ENCODE measurements at regions not wholly inside any gene's neighbourhood (a gene's known extent, or its start where the extent isn't known, plus 50 kb on each side); places are given as distances from the start of the nearest gene placed in this dataset.

- no peak for DNase-seq (ENCODE audit: low spot score)
Measured at GRCh38 chr4:151939670-151940069, 178.9 kb upstream of the GATB start.

- no peak for DNase-seq (ENCODE audit: low spot score)
Measured at GRCh38 chr4:151935411-151935810, 174.6 kb upstream of the GATB start.

GRCh38 chr4:151934766-151935165, 174.0 kb upstream of the GATB start:
- DNase-seq (ENCODE audit: low spot score): no peak

GRCh38 chr4:151933122-151933827, 172.5 kb upstream of the GATB start:
- DNase-seq (ENCODE audit: low spot score): no peak

DNA sequence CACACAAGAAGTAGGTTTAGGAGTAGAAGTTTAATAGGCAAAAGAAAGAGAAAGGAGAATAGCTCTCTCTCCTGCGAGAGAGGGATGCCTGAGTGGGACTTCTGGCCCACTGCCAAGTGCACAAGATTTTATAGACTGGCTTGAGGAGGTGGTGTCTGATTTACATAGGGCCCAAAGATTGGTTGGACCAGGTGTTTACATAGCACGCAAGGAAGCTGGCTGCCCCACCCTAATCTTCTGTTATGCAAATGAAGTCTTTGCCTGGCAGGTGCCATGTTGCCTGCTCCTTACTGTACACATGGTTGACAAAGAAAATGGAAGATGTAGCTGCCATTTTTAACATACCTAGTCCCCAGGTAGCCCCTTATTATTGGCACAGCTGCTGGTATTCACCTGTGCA, 170.8 kb upstream of the GATB start:
- DNase-seq (ENCODE audit: low spot score): no peak

DNA sequence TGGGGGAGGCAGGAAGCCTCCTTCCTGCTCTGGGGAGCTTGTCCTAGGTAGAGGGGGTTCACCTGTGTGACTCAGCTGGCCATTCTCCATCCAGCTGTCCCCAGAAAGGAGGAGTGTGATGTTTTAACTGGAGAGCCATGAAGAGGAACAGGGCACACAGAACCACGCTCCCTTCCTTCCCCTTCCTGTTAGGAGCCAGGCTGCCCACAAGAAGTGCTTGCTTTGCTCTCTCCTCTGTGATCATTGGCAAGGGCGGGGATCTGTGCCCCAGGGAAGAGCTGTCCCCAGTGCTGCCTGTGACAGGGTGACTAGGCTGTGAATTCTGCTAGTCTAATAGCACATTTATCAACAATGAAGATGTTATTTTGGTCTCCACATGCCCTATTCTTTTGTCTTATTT, 169.6 kb upstream of the GATB start:
- DNase-seq (ENCODE audit: low spot score): no peak

GRCh38 chr4:151928112-151928511, 167.3 kb upstream of the GATB start:
- no peak for DNase-seq (ENCODE audit: low spot score)

DNA sequence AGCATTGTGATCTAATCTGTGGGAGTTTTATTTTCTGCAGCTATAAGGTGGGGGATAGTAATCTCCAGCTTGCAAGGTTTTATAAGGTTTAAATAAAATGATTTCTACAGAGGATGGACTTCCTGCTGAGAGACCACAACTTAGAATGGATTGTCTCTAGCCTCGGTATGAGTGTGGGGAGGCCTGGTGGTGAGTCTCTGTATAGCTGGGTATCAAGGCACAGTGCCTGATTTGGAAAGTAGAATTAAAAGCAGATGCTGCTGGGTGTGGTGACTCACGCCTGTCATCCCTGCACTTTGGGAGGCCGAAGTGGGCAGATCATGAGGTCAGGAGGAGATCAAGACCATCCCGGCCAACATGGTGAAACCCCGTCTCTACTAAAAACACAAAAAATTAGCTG, 162.0 kb upstream of the GATB start:
- DNase-seq (ENCODE audit: low spot score): no peak

- no peak for DNase-seq (ENCODE audit: low spot score)
Measured at GRCh38 chr4:151922306-151922705, 161.5 kb upstream of the GATB start.

- DNase-seq (ENCODE audit: low spot score): no peak
Measured at GRCh38 chr4:151921811-151922210, 161.0 kb upstream of the GATB start.

DNA sequence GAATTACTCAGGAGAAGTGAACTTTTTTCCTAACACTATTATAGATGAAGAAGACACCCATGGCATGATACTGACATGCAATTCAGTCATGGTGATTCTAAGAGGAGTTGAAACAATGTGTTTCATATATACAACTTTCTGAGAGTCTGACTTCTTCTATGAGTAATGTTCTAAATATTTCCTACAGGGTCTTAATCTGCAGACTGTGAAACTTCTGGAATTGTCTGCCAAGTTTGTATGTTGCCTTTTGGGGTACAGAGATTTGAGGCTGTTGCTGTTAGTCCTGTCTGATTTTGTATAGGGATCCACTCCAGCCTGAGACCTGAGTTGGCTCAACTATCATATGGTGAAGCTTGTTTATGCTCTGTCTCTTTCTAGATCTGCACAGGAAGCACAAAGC, 160.6 kb upstream of the GATB start:
- DNase-seq (ENCODE audit: low spot score): no peak

DNA sequence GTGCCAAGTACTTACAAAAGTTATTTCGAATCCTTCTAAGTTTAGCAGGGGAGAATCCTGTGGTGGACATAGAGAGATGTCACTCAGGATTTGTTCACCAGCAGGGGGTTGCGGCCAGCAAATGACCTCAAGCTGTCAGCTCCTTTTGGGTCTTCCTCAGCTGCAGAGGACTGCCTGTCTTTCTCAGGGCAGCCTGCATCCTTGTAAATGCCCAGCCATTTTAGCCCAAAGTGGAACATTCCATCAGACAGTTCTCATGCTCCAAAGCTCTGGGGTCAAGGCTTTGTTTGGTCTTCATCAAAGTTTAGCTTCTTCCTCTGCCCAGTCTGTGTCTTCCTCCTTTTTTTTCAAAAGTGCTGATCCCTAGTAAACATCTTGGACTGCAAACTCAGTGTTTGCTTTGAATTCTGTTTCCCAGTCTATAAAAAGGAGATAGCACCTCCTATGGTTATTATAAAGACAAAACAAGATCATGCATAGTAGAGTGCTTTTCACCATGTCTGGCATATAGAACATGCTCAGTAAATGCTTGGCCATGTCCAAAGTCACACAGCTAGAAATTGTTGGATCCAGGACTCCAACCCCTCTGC, 156.4 kb upstream of the GATB start:
- no peak for DNase-seq (ENCODE audit: low spot score)

DNA sequence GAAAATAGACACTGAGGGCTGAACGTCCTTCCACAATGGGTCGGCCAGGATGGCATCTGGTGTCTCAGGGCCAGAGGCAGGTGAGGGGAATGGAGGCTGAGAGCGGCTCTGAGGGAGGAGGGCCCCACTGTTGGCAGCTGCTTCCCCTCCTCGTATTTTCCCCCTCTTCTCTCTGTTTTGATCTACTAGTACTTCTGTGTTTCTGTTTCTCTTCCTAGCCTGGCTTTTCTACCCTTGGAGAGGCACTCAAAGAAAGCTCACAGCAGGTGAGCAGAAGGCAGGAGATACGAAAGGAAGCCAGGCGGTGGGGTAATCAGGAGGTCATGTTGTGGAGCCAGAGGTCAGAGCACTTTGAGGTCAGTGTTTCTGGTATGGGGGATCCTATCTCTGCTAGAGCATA, 151.8 kb upstream of the GATB start:
- no peak for DNase-seq (ENCODE audit: low spot score)

GRCh38 chr4:151911970-151912369, 151.2 kb upstream of the GATB start:
- DNase-seq (ENCODE audit: low spot score): no peak

- no peak for DNase-seq (ENCODE audit: low spot score)
Measured at GRCh38 chr4:151908734-151909497, 148.1 kb upstream of the GATB start.

GRCh38 chr4:151908201-151908600, 147.4 kb upstream of the GATB start:
- DNase-seq (ENCODE audit: low spot score): no peak

DNA sequence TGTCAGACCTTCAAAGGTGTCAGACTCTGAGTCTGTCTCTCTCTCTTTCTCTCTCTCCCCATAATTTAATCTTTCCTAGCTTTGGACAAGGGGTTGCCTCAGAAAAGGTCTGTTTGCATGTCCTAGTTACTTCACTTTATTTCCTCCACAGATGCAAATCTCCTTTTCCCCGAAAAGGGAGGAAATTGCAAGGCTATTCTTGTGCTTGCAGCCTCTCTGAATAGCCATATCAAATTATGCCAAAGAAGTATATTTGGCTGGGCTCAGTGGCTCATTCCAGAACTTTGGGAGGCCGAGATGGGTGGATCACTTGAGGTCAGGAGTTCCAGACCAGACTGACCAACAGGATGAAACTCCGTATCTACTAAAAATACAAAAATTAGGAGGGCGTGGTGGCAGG, 145.6 kb upstream of the GATB start:
- no peak for DNase-seq (ENCODE audit: low spot score)

DNA sequence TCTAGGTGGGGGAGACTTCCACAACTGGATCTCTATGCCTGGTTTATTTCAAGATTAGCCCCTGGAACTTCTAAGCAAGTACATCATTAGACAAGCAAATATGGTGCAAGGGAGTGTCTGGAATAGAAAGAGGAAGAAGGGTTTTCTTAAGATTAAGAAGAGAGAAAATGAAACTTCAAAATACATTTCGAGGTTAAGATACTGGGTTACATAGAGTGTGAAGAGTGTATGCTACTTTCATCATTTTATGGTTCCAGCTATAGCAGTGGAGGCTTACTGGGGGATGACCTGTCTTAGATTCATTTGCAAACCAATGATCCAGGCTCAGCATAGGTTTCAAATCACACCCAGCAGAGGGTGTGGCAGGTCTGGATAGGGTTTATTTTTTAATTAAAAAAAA, 144.4 kb upstream of the GATB start:
- DNase-seq (ENCODE audit: low spot score): no peak

GRCh38 chr4:151901631-151902030, 140.8 kb upstream of the GATB start:
- DNase-seq (ENCODE audit: low spot score): no peak

GRCh38 chr4:151896880-151897279, 136.1 kb upstream of the GATB start:
- DNase-seq (ENCODE audit: low spot score): no peak

DNA sequence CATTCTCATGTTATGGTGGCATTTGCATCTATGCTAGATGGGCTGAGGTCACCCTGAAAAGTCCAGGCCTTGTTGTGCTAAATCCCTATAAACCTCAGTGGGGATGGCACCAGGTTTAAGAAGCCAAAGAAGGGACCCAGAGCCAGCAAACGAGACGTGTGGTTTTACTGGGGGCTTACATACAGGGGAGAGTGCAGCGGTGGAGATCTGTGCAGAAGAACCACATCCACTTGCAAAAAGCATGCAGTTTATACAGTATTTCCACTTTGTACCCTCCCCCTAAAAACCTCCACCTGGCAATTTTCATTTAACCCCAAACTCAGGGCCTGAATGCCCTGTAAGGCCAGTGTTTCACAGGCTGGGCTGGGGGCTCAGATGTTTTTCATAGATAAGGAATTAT, 134.9 kb upstream of the GATB start:
- no peak for DNase-seq (ENCODE audit: low spot score)

DNA sequence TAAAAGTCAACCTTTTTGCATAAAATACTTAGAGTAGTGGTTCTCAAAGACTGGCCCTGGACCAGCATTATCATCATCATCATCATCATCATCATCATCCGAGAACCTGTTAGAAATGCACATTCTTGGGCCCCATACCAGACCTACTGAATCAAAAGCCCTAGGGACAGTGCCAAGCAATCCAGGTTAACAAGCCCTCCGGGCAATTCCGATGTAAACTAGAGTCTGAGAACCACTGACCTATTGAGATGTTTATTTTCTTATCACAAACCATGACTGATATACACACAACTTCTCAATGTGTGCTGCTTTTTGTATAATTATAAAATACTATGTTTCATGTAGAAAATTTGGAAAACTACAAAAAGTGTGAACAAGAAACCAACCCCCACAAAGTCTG, 133.4 kb upstream of the GATB start:
- DNase-seq (ENCODE audit: low spot score): no peak

- no peak for DNase-seq (ENCODE audit: low spot score)
Measured at GRCh38 chr4:151888367-151888866, 127.6 kb upstream of the GATB start.
